ENCODE measurements at regions not wholly inside any gene's neighbourhood (a gene's known extent, or its start where the extent isn't known, plus 50 kb on each side); places are given as distances from the start of the nearest gene placed in this dataset.

DNA sequence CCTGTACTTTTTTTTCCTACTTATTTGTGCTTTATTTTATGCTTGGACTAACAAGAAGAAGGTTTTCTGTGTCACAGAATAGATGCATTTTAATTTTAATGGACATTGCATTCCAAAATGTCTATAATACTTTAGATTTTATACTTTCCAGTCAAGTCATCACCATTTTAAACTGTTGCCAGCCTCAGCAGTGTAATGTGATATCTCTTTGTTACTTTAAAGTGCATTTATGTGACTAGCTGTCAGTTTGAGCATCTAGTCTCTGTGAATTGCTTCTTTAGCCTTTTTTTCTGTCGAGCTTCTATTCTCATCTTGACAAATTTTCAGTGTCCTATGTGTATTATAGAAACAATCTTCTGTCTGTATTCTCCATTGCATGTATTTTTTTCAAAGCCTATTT lies 511.4 kb upstream of the CBLB start:
- TF ChIP-seq CTCF (IDR thresholded peaks at IDR 0.05) (no peak), POLR2A (IDR thresholded peaks at IDR 0.05) (no peak)

Data from uterus (tissue), 2 donors.